ENCODE measurements at regions not wholly inside any gene's neighbourhood (a gene's known extent, or its start where the extent isn't known, plus 50 kb on each side); places are given as distances from the start of the nearest gene placed in this dataset.

- Histone ChIP-seq H3F3A (ENCODE audit: insufficient read depth, low read length) (no peaks in the 10 kb centered on the region), H2AFZ (ENCODE audit: low read length) (no peak overlapping the region), H3K36me3 (ENCODE audit: insufficient read depth, low read length) (no peaks in the 10 kb centered on the region), H3K9ac (ENCODE audit: low read length) (no peak overlapping the region), H3K9me2 (ENCODE audit: low read depth, low read length) (no peaks in the 10 kb centered on the region), H3K27ac (ENCODE audit: low read depth, low read length, poor library complexity, severe bottlenecking) (no peak overlapping the region), H3K4me3 (ENCODE audit: low read depth, low read length, poor library complexity, severe bottlenecking) (no peak overlapping the region), H3K4me1 (ENCODE audit: insufficient read depth, low read length, severe bottlenecking) (no peaks in the 10 kb centered on the region), H3K27me3 (ENCODE audit: insufficient read depth, low read length) (no peaks in the 10 kb centered on the region), H3K9me3 (ENCODE audit: low read length) (no peaks in the 10 kb centered on the region), H3K79me2 (ENCODE audit: insufficient read depth, low read length) (no peaks in the 10 kb centered on the region), H4K20me1 (ENCODE audit: insufficient read depth, low read length) (no peaks in the 10 kb centered on the region), H3K4me2 (ENCODE audit: low read length) (no peak overlapping the region)
- TF ChIP-seq EZH2 (IDR thresholded peaks at IDR 0.05; ENCODE audit: borderline replicate concordance, low read length) (no peak), CTCF (IDR thresholded peaks at IDR 0.05; ENCODE audit: low read length) (no peak)
Observed at GRCh38 chr6:147859071-147859470, 350.6 kb downstream of the SAMD5 start.

GRCh38 chr6:147861696-147862095, 353.2 kb downstream of the SAMD5 start:
- no peaks in the 10 kb centered on the region for H3K4me1 ChIP-seq (ENCODE audit: insufficient read depth, low read length, severe bottlenecking)
- H3K4me3 ChIP-seq (ENCODE audit: low read depth, low read length, poor library complexity, severe bottlenecking): no peak overlapping the region
- H3K9me2 ChIP-seq (ENCODE audit: low read depth, low read length): no peaks in the 10 kb centered on the region
- TF ChIP-seq CTCF (IDR thresholded peaks at IDR 0.05; ENCODE audit: low read length) (no peak), EZH2 (IDR thresholded peaks at IDR 0.05; ENCODE audit: borderline replicate concordance, low read length) (no peak)
- no peak overlapping the region for H2AFZ ChIP-seq (ENCODE audit: low read length)
- no peaks in the 10 kb centered on the region for H3K27me3 ChIP-seq (ENCODE audit: insufficient read depth, low read length)
- H3K79me2 ChIP-seq (ENCODE audit: insufficient read depth, low read length): no peaks in the 10 kb centered on the region
- no peak overlapping the region for H3K27ac ChIP-seq (ENCODE audit: low read depth, low read length, poor library complexity, severe bottlenecking)
- H3K4me2 ChIP-seq (ENCODE audit: low read length): no peak overlapping the region
- H3K9me3 ChIP-seq (ENCODE audit: low read length): no peaks in the 10 kb centered on the region
- H3K36me3 ChIP-seq (ENCODE audit: insufficient read depth, low read length): no peaks in the 10 kb centered on the region
- H4K20me1 ChIP-seq (ENCODE audit: insufficient read depth, low read length): no peaks in the 10 kb centered on the region
- no peaks in the 10 kb centered on the region for H3F3A ChIP-seq (ENCODE audit: insufficient read depth, low read length)
- H3K9ac ChIP-seq (ENCODE audit: low read length): no peak overlapping the region

- no peak overlapping the region for H3K4me3 ChIP-seq (ENCODE audit: low read depth, low read length, poor library complexity, severe bottlenecking)
- H3K79me2 ChIP-seq (ENCODE audit: insufficient read depth, low read length): no peaks in the 10 kb centered on the region
- H3K9ac ChIP-seq (ENCODE audit: low read length): no peak overlapping the region
- no peak overlapping the region for H3K4me2 ChIP-seq (ENCODE audit: low read length)
- no peaks in the 10 kb centered on the region for H4K20me1 ChIP-seq (ENCODE audit: insufficient read depth, low read length)
- no peaks in the 10 kb centered on the region for H3K27me3 ChIP-seq (ENCODE audit: insufficient read depth, low read length)
- no peaks in the 10 kb centered on the region for H3K4me1 ChIP-seq (ENCODE audit: insufficient read depth, low read length, severe bottlenecking)
- no peaks in the 10 kb centered on the region for H3F3A ChIP-seq (ENCODE audit: insufficient read depth, low read length)
- no peak overlapping the region for H3K27ac ChIP-seq (ENCODE audit: low read depth, low read length, poor library complexity, severe bottlenecking)
- H3K9me2 ChIP-seq (ENCODE audit: low read depth, low read length): no peaks in the 10 kb centered on the region
- no peak overlapping the region for H2AFZ ChIP-seq (ENCODE audit: low read length)
- TF ChIP-seq EZH2 (IDR thresholded peaks at IDR 0.05; ENCODE audit: borderline replicate concordance, low read length): no peak
- TF ChIP-seq CTCF (IDR thresholded peaks at IDR 0.05; ENCODE audit: low read length): no peak
- no peaks in the 10 kb centered on the region for H3K9me3 ChIP-seq (ENCODE audit: low read length)
- no peaks in the 10 kb centered on the region for H3K36me3 ChIP-seq (ENCODE audit: insufficient read depth, low read length)
Observed at GRCh38 chr6:147867433-147868226, 359.1 kb downstream of the SAMD5 start.

Measured in OCI-LY1 (cell line).